Bronchial epithelial cell (primary cell): ENCODE measurements at regions not wholly inside any gene's neighbourhood (a gene's known extent, or its start where the extent isn't known, plus 50 kb on each side); places are given as distances from the start of the nearest gene placed in this dataset.

Source experiments
- DNase-seq: peaks from one replicate; pipeline ENCODE4 v3.0.0-alpha.2; 2010; ENCODE audit warnings: low read depth
- FAIRE-seq: peaks from 2 replicates; lab custom pipeline; 2011; peaks lifted over from hg19 to GRCh38; lab: Jason Lieb, UNC
- H3K27me3 ChIP-seq: 2 replicates; pipeline ENCODE4 v1.5.1; 2011; ENCODE audit warnings: low read length; ENCODE audit not compliant: control insufficient read depth, insufficient read depth
- H3K36me3 ChIP-seq: 2 replicates; pipeline ENCODE4 v1.5.1; 2011; ENCODE audit warnings: low read length; ENCODE audit not compliant: control insufficient read depth, insufficient read depth
- H3K4me3 ChIP-seq: 2 replicates; pipeline ENCODE4 v1.5.1; 2011; ENCODE audit warnings: mild to moderate bottlenecking, low read depth, low read length, control low read depth
- CTCF ChIP-seq: IDR thresholded peaks from 2 replicates; pipeline ENCODE4 v1.5.1; 2011; ENCODE audit warnings: mild to moderate bottlenecking, moderate library complexity, low read length, control low read depth, inconsistent platforms; ENCODE audit not compliant: insufficient read depth, severe bottlenecking

DNA sequence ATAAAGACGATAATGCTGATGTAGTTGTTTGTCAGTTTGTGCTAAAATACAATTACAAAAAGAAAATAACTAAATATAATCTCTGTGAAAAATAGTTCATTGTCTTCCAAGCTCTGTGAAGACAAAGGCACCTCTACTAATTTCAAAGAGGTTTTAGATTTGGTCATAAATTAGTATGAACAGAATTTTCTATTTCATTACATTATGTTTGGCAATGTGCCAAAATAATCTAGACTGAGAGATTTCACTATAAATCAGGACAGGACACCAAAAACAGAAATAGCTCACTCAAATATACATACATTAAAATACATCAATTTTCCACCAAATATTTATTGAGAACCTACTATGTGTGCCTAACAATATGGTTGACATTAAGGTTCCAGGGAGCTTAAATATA is 264.9 kb upstream of the CCDC54 start:
- DNase-seq, result no peak
- no peak for TF ChIP-seq CTCF
- Histone ChIP-seq H3K4me3 (no peak overlapping the region), H3K36me3 (no peaks in the 10 kb centered on the region), H3K27me3 (no peaks in the 10 kb centered on the region)
- FAIRE-seq, result no peak

DNA sequence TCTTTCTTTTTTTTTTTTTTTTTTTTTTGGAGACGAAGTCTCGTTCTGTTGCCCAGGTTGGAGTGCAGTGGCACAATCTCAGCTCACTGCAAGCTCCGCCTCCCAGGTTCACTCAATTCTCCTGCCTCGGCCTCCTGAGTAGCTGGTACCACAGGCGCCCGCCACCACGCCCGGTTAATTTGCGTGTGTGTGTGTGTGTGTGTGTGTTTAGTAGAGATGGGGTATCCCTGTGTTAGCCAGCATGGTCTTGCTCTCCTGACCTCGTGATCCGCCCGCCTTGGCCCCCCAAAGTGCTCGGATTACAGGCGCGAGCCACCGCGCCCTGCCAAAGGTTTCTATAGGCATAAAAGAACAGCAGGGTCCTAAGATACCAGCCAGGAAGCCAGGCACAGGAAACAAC is 261.0 kb upstream of the CCDC54 start:
- Histone ChIP-seq H3K4me3 (no peak overlapping the region), H3K27me3 (peaks cover 3% of the 10 kb centered on the region), H3K36me3 (no peaks in the 10 kb centered on the region)
- FAIRE-seq (no peak), DNase-seq (no peak)
- no peak for TF ChIP-seq CTCF

DNA sequence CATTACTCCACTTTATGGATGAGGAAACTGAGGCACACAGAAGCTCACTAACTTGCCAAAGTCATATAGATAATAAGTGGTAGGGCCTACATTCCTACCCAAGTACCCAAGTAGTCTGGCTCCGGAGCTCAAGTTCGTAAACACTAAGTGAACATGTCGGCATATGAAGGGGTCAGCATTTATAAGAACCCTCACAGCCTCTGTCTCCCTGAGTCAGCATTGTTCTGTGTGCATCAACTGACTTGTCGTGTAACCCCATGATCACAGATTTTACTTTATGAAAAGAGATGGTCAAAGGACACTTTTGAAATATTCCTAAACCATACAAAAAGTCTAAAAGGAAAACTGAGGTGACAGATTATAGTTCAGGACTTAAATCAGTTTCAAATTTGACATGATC is 260.1 kb upstream of the CCDC54 start:
- no peaks in the 10 kb centered on the region for H3K36me3 ChIP-seq
- no peak for FAIRE-seq
- no peak for TF ChIP-seq CTCF
- H3K27me3 ChIP-seq, result peaks cover 3% of the 10 kb centered on the region
- no peak overlapping the region for H3K4me3 ChIP-seq
- DNase-seq, result no peak

GRCh38 chr3:107117922-107118536 is 259.2 kb upstream of the CCDC54 start:
- TF ChIP-seq CTCF, result peak; percentile 32
- FAIRE-seq (no peak), DNase-seq (peak; percentile 31)

DNA sequence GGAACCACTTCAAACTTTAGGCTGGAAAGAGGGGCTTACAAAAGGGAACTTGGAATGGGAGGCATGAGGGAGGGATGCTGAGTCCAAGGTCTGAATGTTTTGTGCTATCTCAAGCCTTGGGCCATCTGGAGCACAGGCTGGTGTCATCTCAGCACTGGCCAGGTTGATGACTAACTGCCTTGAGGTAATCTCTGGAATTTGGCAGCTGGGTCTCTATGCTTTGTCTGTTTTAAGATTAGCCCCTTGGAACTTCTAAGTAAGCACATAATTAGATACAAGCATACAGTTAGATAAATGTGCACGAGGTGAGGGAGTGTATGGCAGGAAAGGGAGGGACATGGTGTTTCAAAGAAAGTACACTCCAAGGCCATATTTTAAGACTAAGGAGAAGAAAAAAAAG is 252.4 kb upstream of the CCDC54 start:
- Histone ChIP-seq H3K4me3 (no peak overlapping the region), H3K27me3 (no peaks in the 10 kb centered on the region), H3K36me3 (no peaks in the 10 kb centered on the region)
- FAIRE-seq, result no peak
- peak; percentile 27 for DNase-seq
- TF ChIP-seq CTCF, result no peak

More at GRCh38 chr3:107117922-107118536, 259.2 kb upstream of the CCDC54 start:
- H3K4me3 ChIP-seq, result no peak overlapping the region
- no peaks in the 10 kb centered on the region for H3K36me3 ChIP-seq
- peaks cover 3% of the 10 kb centered on the region for H3K27me3 ChIP-seq

- no peak for TF ChIP-seq CTCF
- no peak for DNase-seq
- Histone ChIP-seq H3K4me3 (no peak overlapping the region), H3K36me3 (no peaks in the 10 kb centered on the region), H3K27me3 (no peaks in the 10 kb centered on the region)
- FAIRE-seq, result no peak
Measured at GRCh38 chr3:107128946-107129345, 248.3 kb upstream of the CCDC54 start.
